ENCODE measurements at regions not wholly inside any gene's neighbourhood (a gene's known extent, or its start where the extent isn't known, plus 50 kb on each side); places are given as distances from the start of the nearest gene placed in this dataset.

- Histone ChIP-seq H3K4me1 (no peaks in the 10 kb centered on the region), H3K9me3 (no peaks in the 10 kb centered on the region), H3K27ac (no peak overlapping the region), H3K36me3 (no peaks in the 10 kb centered on the region), H3K4me3 (no peak overlapping the region), H3K27me3 (no peaks in the 10 kb centered on the region)
- no peak for DNase-seq (ENCODE audit: low spot score in 2 of 2)
- no peak for TF ChIP-seq POLR2A (IDR thresholded peaks at IDR 0.05)
- TF ChIP-seq EP300 (IDR thresholded peaks at IDR 0.05), result no peak
- no peak for TF ChIP-seq CTCF (IDR thresholded peaks at IDR 0.05)
- TF ChIP-seq POLR2AphosphoS5 (IDR thresholded peaks at IDR 0.05), result no peak
- 79% methylated on average over 3 of the region's 3 CpGs for WGBS
These were observed 1607.0 kb downstream of the PCDH9 start for GRCh38 chr13:65623148-65623547.

- H3K4me3 ChIP-seq, result no peak overlapping the region
- 88% methylated on average over 3 of the region's 3 CpGs for WGBS
- no peak for DNase-seq (ENCODE audit: low spot score in 2 of 2)
- no peak for TF ChIP-seq POLR2AphosphoS5 (IDR thresholded peaks at IDR 0.05)
- no peaks in the 10 kb centered on the region for H3K4me1 ChIP-seq
- no peaks in the 10 kb centered on the region for H3K27me3 ChIP-seq
- no peak overlapping the region for H3K27ac ChIP-seq
- no peaks in the 10 kb centered on the region for H3K36me3 ChIP-seq
- no peaks in the 10 kb centered on the region for H3K9me3 ChIP-seq
These were observed 1614.6 kb downstream of the PCDH9 start for GRCh38 chr13:65615506-65615905.

- no peaks in the 10 kb centered on the region for H3K27me3 ChIP-seq
- H3K9me3 ChIP-seq, result no peaks in the 10 kb centered on the region
- DNase-seq (ENCODE audit: low spot score in 2 of 2), result no peak
- H3K27ac ChIP-seq, result no peak overlapping the region
- no peak overlapping the region for H3K4me3 ChIP-seq
- H3K36me3 ChIP-seq, result no peaks in the 10 kb centered on the region
- TF ChIP-seq CTCF (IDR thresholded peaks at IDR 0.05) (no peak), POLR2AphosphoS5 (IDR thresholded peaks at IDR 0.05) (no peak), POLR2A (IDR thresholded peaks at IDR 0.05) (no peak), EP300 (IDR thresholded peaks at IDR 0.05) (no peak)
- no peaks in the 10 kb centered on the region for H3K4me1 ChIP-seq
- WGBS, result 84% methylated on average over 2 of the region's 2 CpGs
These were observed 1617.1 kb downstream of the PCDH9 start for GRCh38 chr13:65613004-65613403.

GRCh38 chr13:65609350-65609749 is 1620.8 kb downstream of the PCDH9 start:
- H3K36me3 ChIP-seq, result no peaks in the 10 kb centered on the region
- H3K27ac ChIP-seq, result no peak overlapping the region
- H3K4me1 ChIP-seq, result no peaks in the 10 kb centered on the region
- TF ChIP-seq CTCF (IDR thresholded peaks at IDR 0.05), result no peak
- no peak for TF ChIP-seq EP300 (IDR thresholded peaks at IDR 0.05)
- no peak for TF ChIP-seq POLR2A (IDR thresholded peaks at IDR 0.05)
- no peak for TF ChIP-seq POLR2AphosphoS5 (IDR thresholded peaks at IDR 0.05)
- no peak for DNase-seq (ENCODE audit: low spot score in 2 of 2)
- no peak overlapping the region for H3K4me3 ChIP-seq
- no peaks in the 10 kb centered on the region for H3K27me3 ChIP-seq
- WGBS, result 74% methylated on average over 2 of the region's 2 CpGs
- no peaks in the 10 kb centered on the region for H3K9me3 ChIP-seq

- DNase-seq (ENCODE audit: low spot score in 2 of 2), result no peak
- Histone ChIP-seq H3K27me3 (no peaks in the 10 kb centered on the region), H3K27ac (no peak overlapping the region), H3K9me3 (no peaks in the 10 kb centered on the region), H3K36me3 (no peaks in the 10 kb centered on the region), H3K4me3 (no peak overlapping the region), H3K4me1 (no peaks in the 10 kb centered on the region)
- WGBS, result 74% methylated on average over 2 of the region's 2 CpGs
- TF ChIP-seq POLR2A (IDR thresholded peaks at IDR 0.05) (no peak), CTCF (IDR thresholded peaks at IDR 0.05) (no peak), EP300 (IDR thresholded peaks at IDR 0.05) (no peak), POLR2AphosphoS5 (IDR thresholded peaks at IDR 0.05) (no peak)
These were observed 1623.5 kb downstream of the PCDH9 start for GRCh38 chr13:65606622-65607021.

- no peak for DNase-seq (ENCODE audit: low spot score in 2 of 2)
- Histone ChIP-seq H3K27me3 (no peaks in the 10 kb centered on the region), H3K36me3 (no peaks in the 10 kb centered on the region), H3K27ac (no peak overlapping the region), H3K4me1 (no peaks in the 10 kb centered on the region), H3K9me3 (no peaks in the 10 kb centered on the region), H3K4me3 (no peak overlapping the region)
- TF ChIP-seq POLR2AphosphoS5 (IDR thresholded peaks at IDR 0.05) (no peak), EP300 (IDR thresholded peaks at IDR 0.05) (no peak), POLR2A (IDR thresholded peaks at IDR 0.05) (no peak), CTCF (IDR thresholded peaks at IDR 0.05) (no peak)
These were observed 1624.7 kb downstream of the PCDH9 start for GRCh38 chr13:65605396-65605795.

Measured in suprapubic skin (tissue), 4 donors.